K562 (cell line): ENCODE measurements at regions not wholly inside any gene's neighbourhood (a gene's known extent, or its start where the extent isn't known, plus 50 kb on each side); places are given as distances from the start of the nearest gene placed in this dataset.
A peak's percentile ranks its signal among the peaks of the same experiment; 100 is the strongest.

ENCODE experiments used
- ATAC-seq: fragments of 200-7000 bp; cut with Tn5 transposase; 3 replicates; pipeline ENCODE4 v1.9.1; 2020; ENCODE audit warnings: moderate library complexity
- BruUV-seq: library from RNA; stranded (reverse); fragments of 400-500 nt; replicated peaks from 2 replicates; lab custom pipeline; 2021; lab: Mats Ljungman, UMichigan
- CTCF ChIA-PET: fragments of 300-600 bp; formaldehyde crosslinking; extraction: SDS; loops from one replicate; lab custom pipeline; 2021; ENCODE audit warnings: low intra/inter-chr PET ratio; lab: Yijun Ruan, JAX
- POLR2A ChIA-PET: fragments of 300-600, 350-650 bp; sonication (Branson Sonifier 250); formaldehyde crosslinking; extraction: SDS; loops from one replicate; lab custom pipeline; 2021; ENCODE audit warnings: antibody characterized with exemption, inconsistent platforms; lab: Yijun Ruan, JAX
- DNase-seq, 4 experiments: peaks; one replicate each; pipeline versions ENCODE4 v3.0.0 to v3.0.0-alpha.2; 2011 to 2018; ENCODE audit warnings: low spot score in 3 of 4, mixed read lengths in 3 of 4; ENCODE audit errors: extremely low read depth in 1 of 4
- FAIRE-seq: peaks from 2 replicates; lab custom pipeline; 2011; peaks lifted over from hg19 to GRCh38; lab: Jason Lieb, UNC
- H2AFZ ChIP-seq: 2 replicates; pipeline ENCODE4 v1.6.0; 2011; ENCODE audit warnings: low read depth, low read length, control low read depth, inconsistent platforms
- H3K27ac ChIP-seq: fragments of 200-600 bp; 3 replicates; pipeline ENCODE4 v1.8.0; 2011; ENCODE audit warnings: low read depth, mild to moderate bottlenecking, control low read depth, inconsistent platforms, low read length, moderate library complexity, mixed read lengths; ENCODE audit errors: extremely low read depth
- H3K27me3 ChIP-seq, 2 experiments: fragments of 300-600 bp in 1 of 2; 2 replicates in 1 of 2; 3 replicates in 1 of 2; pipeline versions ENCODE4 v1.6.0 to v1.8.0; 2011; ENCODE audit warnings: inconsistent platforms in 2 of 2, low read length in 2 of 2, mild to moderate bottlenecking in 1 of 2, mixed read lengths in 1 of 2, moderate library complexity in 1 of 2; ENCODE audit not compliant: control insufficient read depth in 2 of 2, insufficient read depth in 2 of 2
- H3K36me3 ChIP-seq: fragments of 300-600 bp; 3 replicates; pipeline ENCODE4 v1.8.0; 2011; ENCODE audit warnings: mild to moderate bottlenecking, low read length, inconsistent platforms; ENCODE audit not compliant: control insufficient read depth, insufficient read depth
- H3K4me1 ChIP-seq, 2 experiments: fragments of 200-600 bp in 1 of 2; replicated peaks in 1 of 2; 2 replicates in 1 of 2; 3 replicates in 1 of 2; pipeline versions ENCODE4 v1.5.1 to v1.8.0; 2011; ENCODE audit warnings: inconsistent platforms in 2 of 2, low read length in 2 of 2, mild to moderate bottlenecking in 1 of 2, mixed read lengths in 1 of 2, moderate library complexity in 1 of 2; ENCODE audit not compliant: control insufficient read depth in 2 of 2, insufficient read depth in 2 of 2
- H3K4me2 ChIP-seq: 2 replicates; pipeline ENCODE4 v1.6.1; 2011; ENCODE audit warnings: low read length, control low read depth, inconsistent platforms, mixed read lengths; ENCODE audit not compliant: insufficient read depth
- H3K4me3 ChIP-seq: fragments of 200-600 bp; sonication (generic), shearing (Covaris generic); 2 replicates; pipeline ENCODE4 v1.5.1; 2016; ENCODE audit warnings: control low read depth, inconsistent platforms
- H3K79me2 ChIP-seq: fragments of 200-600 bp; 3 replicates; pipeline ENCODE4 v1.8.0; 2011; ENCODE audit warnings: low read length, inconsistent platforms; ENCODE audit not compliant: control insufficient read depth, insufficient read depth
- H3K9ac ChIP-seq, 2 experiments: 2 replicates each; pipeline versions ENCODE4 v1.6.0 to v1.6.1; 2011; ENCODE audit warnings: low read depth in 2 of 2, low read length in 2 of 2, control low read depth in 1 of 2, inconsistent platforms in 1 of 2, mild to moderate bottlenecking in 1 of 2, mixed read lengths in 1 of 2; ENCODE audit not compliant: insufficient read depth in 1 of 2
- H3K9me1 ChIP-seq: one replicate; pipeline ENCODE4 v1.6.0; 2011; ENCODE audit warnings: inconsistent platforms, mild to moderate bottlenecking, low read length, moderate library complexity; ENCODE audit not compliant: control insufficient read depth, insufficient read depth
- H3K9me3 ChIP-seq: replicated peaks from 2 replicates; pipeline ENCODE4 v1.5.1; 2011; ENCODE audit warnings: low read depth, low read length, inconsistent platforms; ENCODE audit not compliant: control insufficient read depth, insufficient read depth
- H4K20me1 ChIP-seq: replicated peaks from 2 replicates; pipeline ENCODE4 v1.6.1; 2011; ENCODE audit warnings: low read length, inconsistent platforms, mixed read lengths; ENCODE audit not compliant: control insufficient read depth, insufficient read depth
- ARNT ChIP-seq, 2 experiments: fragments of 450-650 bp; IDR thresholded peaks; 2 replicates each; pipeline ENCODE4 v1.6.1; 2016; ENCODE audit warnings: mild to moderate bottlenecking in 1 of 2
- HMGXB4 ChIP-seq: sonication (generic); formaldehyde crosslinking; IDR thresholded peaks from 2 replicates; pipeline ENCODE4 v1.8.1; 2023; ENCODE audit warnings: mild to moderate bottlenecking, missing genetic modification reagents
- KLF10 ChIP-seq: fragments of 250-450 bp; sonication (Bioruptor Pico); IDR thresholded peaks from 2 replicates; pipeline ENCODE4 v1.6.1; 2021; ENCODE audit warnings: matching md5 sums
- MEF2D ChIP-seq: conservative IDR thresholded peaks from 2 replicates; pipeline ENCODE4 v1.6.1; 2016; ENCODE audit warnings: low read depth, missing genetic modification characterization, missing compliant biosample characterization
- RAD21 ChIP-seq, 2 experiments: fragments of 250-450 bp in 1 of 2; fragments of 450-650 bp in 1 of 2; sonication (Bioruptor Pico) in 1 of 2; formaldehyde crosslinking in 1 of 2; IDR thresholded peaks in 1 of 2; conservative IDR thresholded peaks in 1 of 2; 2 replicates each; pipeline versions ENCODE4 v1.4.0 to v1.8.0; 2020 to 2022; ENCODE audit warnings: mild to moderate bottlenecking in 2 of 2, moderate library complexity in 1 of 2
- RAD51 ChIP-seq: fragments of 450-650 bp; IDR thresholded peaks from 2 replicates; pipeline ENCODE4 v1.7.1; 2016; ENCODE audit warnings: low read depth, mild to moderate bottlenecking, borderline replicate concordance
- SIX5 ChIP-seq, 2 experiments: IDR thresholded peaks; 2 replicates each; pipeline ENCODE4 v1.6.1; 2011; ENCODE audit warnings: low read length in 2 of 2, borderline replicate concordance in 1 of 2, low read depth in 1 of 2, mild to moderate bottlenecking in 1 of 2, moderate library complexity in 1 of 2; ENCODE audit not compliant: insufficient read depth in 1 of 2
- ZNF41 ChIP-seq: fragments of 250-450 bp; sonication (Bioruptor Pico); conservative IDR thresholded peaks from 2 replicates; pipeline ENCODE4 v1.4.0; 2020; ENCODE audit warnings: mild to moderate bottlenecking
- WGBS: fragments of 100-300 bp; shearing (Covaris generic); methylation state at CpG from one replicate; pipeline ENCODE4 v1.1.6; 2016; ENCODE audit warnings: low coverage, mixed read lengths; ENCODE audit not compliant: insufficient coverage; ENCODE audit errors: missing lambda C conversion rate; 5-methylcytosine and 5-hydroxymethylcytosine counted together
- in situ Hi-C: fragments of 300-500 bp; cut with MboI; formaldehyde crosslinking; loops from 4 replicates; pipeline ENCODE4 v1.15.0; 2018; ENCODE audit warnings: inconsistent platforms, mixed read lengths
- intact Hi-C: fragments of 100-400 bp; cut with micrococcal nuclease; formaldehyde crosslinking; loops from 2 replicates; pipeline ENCODE4 v1.14.2; 2022
- TF ChIP-seq, protein P1 (sequence below): fragments of 250-450 bp; sonication (Bioruptor Pico); IDR thresholded peaks from 2 replicates; pipeline ENCODE4 v1.8.0; 2022; ENCODE audit warnings: moderate library complexity, mild to moderate bottlenecking, inconsistent platforms
- TF ChIP-seq, protein P2 (sequence below): fragments of 450-650 bp; formaldehyde crosslinking; IDR thresholded peaks from 2 replicates; pipeline ENCODE4 v1.4.0; 2020; ENCODE audit warnings: mild to moderate bottlenecking, mixed read lengths

DNA sequence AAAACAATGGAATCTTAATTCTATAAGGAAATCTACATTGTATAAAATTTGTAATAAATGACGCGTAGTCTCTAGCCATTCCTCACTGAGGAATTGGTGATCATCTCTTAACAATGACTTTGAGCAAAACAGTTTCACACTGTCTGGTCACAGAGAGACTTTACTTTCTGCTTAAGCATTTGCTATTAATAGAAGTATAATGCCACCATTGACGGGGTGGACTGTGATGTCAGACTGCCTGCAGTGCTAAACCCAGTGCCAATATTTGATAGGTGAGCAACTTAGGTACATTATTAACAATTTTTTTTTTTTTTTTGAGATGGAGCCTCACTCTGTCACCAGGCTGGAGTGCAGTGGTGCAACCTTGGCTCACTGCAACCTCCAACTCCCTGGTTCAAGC is 494.9 kb upstream of the ADAMTS9 start (continued):
- TF ChIP-seq HMGXB4 (CRISPR knock-in tag): no peak
- TF ChIP-seq ZNF41 (CRISPR knock-in tag): no peak
- TF ChIP-seq ARNT (IDR thresholded peaks at IDR 0.05): no peak
- TF ChIP-seq, protein P1, sequence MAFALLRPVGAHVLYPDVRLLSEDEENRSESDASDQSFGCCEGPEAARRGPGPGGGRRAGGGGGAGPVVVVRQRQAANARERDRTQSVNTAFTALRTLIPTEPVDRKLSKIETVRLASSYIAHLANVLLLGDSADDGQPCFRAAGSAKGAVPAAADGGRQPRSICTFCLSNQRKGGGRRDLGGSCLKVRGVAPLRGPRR (CRISPR knock-in tag): no peak

DNA sequence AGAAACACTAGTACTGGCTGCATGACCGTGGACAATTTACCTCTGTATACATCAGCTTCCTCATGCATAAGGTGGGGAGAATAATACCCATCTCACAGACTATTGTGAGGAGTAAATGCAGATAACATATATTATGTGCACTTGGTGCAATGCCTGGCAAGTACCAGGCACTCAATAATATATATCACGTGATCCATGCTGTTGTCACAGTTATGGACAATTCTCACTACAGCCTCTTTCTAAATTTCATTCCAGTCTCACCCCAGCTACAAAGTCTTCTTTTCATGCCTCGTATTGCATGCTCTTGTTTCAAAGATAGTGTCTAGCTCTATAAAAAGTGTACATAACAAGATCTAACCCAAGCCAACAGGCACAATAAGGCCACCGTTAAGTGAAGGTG is 494.3 kb upstream of the ADAMTS9 start:
- ChIA-PET POLR2A (no interaction called here), CTCF (no interaction called here)
- Histone ChIP-seq H3K27ac (no peak overlapping the region), H3K9ac (no peak overlapping the region), H3K9me3 (no peaks in the 10 kb centered on the region), H3K36me3 (no peaks in the 10 kb centered on the region), H3K79me2 (no peaks in the 10 kb centered on the region), H3K9me1 (no peaks in the 10 kb centered on the region), H3K4me3 (no peak overlapping the region), H3K27me3 (no peaks in the 10 kb centered on the region), H3K4me2 (no peak overlapping the region), H3K4me1 (no peaks in the 10 kb centered on the region), H2AFZ (no peak overlapping the region), H4K20me1 (no peaks in the 10 kb centered on the region)
- FAIRE-seq: no peak
- BruUV-seq: no TSS peak
- intact Hi-C loops: no loop called here
- DNase-seq: no peak
- 5% methylated on average over 4 of the region's 4 CpGs for WGBS
- no peak for ATAC-seq
- in situ Hi-C loops: no loop called here
- TF ChIP-seq, protein P2, sequence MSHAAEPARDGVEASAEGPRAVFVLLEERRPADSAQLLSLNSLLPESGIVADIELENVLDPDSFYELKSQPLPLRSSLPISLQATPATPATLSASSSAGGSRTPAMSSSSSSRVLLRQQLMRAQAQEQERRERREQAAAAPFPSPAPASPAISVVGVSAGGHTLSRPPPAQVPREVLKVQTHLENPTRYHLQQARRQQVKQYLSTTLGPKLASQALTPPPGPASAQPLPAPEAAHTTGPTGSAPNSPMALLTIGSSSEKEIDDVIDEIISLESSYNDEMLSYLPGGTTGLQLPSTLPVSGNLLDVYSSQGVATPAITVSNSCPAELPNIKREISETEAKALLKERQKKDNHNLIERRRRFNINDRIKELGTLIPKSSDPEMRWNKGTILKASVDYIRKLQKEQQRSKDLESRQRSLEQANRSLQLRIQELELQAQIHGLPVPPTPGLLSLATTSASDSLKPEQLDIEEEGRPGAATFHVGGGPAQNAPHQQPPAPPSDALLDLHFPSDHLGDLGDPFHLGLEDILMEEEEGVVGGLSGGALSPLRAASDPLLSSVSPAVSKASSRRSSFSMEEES: peak; percentile 79
- TF ChIP-seq RAD51 (no peak), MEF2D (tag) (no peak), RAD21 (CRISPR knock-in tag; conservative IDR thresholded peaks at IDR 0.05 in 1 of 2, IDR thresholded peaks at IDR 0.05 in 1 of 2) (no peak), KLF10 (CRISPR knock-in tag) (no peak), SIX5 (IDR thresholded peaks at IDR 0.05; ENCODE audit: borderline replicate concordance in 1 of 2, insufficient read depth in 1 of 2, low read depth in 1 of 2, low read length in 2 of 2) (no peak)
